HG02571 (cell line): ENCODE measurements at regions not wholly inside any gene's neighbourhood (a gene's known extent, or its start where the extent isn't known, plus 50 kb on each side); places are given as distances from the start of the nearest gene placed in this dataset.

Source experiments
- ATAC-seq: cut with Tn5 transposase; IDR thresholded peaks from one replicate; pipeline ENCODE4 v1.9.1; 2021; ENCODE audit warnings: mild to moderate bottlenecking, moderate library complexity; ENCODE audit not compliant: unreplicated experiment

DNA sequence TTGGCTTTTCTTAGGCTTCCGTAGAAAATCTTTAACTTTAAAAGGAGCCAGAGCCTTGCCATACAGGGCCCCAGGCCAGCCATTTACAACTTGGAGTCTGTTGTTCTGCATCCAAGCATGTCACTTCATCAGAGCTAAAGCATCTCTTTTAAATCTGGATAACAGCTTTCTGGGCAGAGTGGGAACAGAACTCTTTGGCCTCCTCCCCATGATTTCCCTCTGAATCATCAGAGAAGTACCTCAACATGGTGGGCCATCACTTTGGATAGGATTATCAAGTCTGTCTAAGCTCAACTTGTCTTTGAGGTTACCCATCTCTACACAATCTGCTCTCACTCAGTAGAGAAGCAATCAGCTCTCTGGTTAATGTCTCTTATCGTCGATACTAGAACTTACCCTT lies 170.9 kb downstream of the SLC6A15 start:
- ATAC-seq = no peak

DNA sequence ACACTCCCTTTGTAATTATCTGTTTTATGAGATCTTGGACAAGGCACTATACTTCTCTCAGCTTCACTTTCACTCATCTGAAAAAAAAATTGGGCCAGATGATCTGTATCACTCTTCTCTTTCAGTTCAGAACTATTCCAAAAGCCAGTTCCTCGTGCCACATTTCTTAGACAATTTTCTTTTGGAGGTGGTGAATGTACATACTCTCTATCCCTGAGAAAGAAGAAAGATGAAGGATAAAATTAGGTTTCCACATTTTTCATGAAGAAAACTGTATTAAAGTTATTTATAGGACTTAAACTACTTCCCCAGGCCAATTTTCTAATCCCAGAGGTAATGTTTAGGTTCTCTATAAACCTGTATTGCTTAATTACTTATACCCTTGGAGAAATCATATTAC lies 171.6 kb downstream of the SLC6A15 start:
- ATAC-seq = no peak

DNA sequence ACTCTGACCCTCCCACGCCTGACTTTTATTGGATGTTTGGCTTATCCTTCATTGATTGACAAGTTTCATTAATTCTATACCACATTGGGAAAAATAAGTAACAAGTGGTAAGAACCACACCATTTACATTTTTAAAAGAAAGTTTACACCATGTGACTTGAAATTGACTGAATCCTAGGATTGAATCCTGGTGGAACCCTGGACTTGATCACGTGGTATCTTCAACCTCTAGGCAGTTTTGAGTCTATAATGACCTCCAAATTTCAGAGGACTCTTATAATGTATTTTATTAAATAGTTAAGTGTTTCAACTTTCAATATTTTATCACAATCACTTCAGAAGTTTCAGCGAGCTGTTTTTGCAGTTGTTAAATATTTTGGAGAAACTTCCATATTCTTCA lies 172.0 kb downstream of the SLC6A15 start:
- ATAC-seq = no peak

DNA sequence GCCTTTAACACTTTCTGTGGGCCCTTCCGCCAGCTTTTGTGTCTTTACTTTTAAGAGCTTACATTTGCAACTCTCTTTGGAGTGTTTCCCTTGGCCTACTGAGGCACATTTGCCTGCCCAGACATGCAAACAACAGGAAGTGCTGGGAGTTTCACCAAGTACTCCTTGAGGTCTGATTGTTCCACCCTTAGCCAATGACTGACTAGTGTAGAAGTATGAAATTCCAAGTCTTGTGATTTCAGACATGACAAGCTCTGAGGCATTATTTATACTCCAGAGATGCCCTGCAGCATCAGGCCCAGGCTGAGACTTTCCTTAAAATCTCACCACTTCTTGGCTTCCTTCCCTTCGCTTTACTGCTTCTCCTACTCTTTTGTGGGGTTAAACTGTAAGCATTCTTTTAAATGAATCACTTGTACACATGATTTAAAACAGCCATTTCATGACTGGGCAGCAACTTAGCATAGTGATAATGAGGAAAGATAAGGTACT lies 174.1 kb downstream of the SLC6A15 start:
- ATAC-seq = no peak

DNA sequence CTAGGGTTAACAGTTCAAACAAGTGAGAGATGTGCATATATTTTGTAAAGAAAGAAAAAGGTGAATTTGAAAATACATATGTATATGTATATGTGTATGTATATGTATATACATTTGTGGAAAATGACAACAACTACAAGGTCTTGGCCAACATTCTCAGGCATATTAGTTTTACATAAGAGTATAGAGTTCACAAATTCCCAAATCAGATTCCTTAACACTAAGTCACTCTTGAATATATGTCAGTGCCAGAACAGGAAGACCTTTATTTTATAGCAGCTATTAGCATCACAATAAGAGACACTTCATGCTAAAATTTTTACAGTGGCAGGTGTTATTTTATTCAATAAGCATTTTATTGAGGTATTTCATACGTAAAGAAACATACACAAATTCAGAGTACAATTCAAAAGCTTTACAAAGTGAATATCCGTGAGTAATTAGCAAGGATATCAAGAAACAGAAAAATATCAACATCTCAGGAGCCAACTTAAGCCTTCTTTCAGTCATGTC lies 179.7 kb downstream of the SLC6A15 start:
- no peak for ATAC-seq

DNA sequence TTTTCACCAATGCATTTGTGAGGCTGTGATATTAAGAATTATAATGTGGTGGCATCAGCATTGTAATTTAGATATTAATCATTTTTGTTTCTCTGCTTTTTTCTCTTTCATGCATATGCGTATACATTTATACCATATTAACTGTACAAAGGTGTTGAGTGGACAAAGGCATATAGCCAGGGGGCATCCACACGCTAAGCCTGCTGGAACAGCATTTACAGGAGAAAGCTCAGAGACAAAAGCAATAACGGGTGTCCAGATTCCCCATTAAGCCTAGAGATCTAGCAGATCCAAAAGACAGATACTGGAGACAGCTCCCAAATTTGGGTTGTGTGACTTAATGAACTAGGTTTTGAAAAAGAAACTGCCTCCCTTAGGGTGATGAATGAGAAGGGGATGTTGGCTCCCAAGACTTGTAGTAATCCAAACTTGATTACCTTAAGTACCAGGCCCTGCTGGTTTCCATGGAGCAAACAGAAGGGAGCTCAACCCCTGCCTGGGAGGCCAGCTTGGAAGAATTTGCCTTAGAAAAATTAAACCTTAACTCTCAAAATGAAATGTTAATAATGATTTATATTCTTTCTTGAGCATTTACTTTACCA lies 181.9 kb downstream of the SLC6A15 start:
- ATAC-seq = no peak

DNA sequence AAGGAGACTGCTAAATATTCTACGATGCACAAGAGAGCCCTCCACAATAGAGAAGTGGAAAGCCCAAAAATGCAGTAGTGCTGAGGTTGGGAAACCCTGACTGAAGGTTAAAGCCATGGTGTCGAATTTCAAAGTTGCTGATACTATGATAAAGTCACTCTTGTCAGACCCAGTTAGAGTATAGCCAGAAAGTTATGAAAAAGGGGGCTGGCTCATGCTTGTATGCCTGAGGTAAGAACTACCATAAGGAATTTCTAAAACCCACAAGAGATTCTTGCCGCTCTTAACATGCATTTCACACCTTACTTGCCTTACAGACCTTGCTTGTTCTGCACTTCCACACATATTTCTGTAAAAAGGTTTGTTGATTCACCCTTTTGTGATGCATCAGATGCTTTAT lies 184.6 kb downstream of the SLC6A15 start:
- ATAC-seq = no peak

DNA sequence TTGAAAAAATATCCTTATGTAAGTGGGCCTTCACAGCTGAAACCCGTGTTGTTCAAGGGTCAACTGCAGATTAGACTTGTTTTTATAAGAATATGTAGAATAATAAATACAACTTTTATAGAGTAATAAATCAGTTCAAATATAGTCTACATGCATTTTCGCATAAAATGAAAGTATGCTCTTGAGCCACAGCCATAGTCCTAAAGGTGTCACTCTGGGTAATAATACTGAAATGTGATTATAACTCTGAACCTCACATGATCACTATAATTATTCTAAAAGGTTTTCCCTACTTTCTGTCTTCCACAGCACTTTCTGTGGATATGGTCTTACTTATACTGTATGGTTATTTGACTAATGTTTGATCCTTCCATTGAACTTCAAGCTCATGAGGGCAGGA lies 185.8 kb downstream of the SLC6A15 start:
- no peak for ATAC-seq

DNA sequence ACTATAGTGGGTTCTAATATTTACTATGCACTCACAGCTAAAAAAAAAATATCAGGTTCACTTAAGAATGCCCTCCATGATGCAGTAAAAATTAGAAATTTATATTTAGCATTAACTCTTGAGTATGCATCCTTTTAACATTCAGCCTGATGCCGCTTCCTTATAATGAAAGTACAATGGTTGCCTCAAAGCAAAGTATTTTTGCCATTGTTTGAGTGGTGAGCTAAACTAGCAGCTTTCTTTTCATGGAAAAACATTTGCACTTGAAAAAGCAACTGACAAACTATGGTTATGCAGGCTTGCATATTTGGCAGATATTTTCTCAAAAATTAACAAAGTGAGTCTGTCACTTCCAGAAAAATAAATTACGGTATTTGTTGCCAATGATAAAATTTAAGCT lies 188.6 kb downstream of the SLC6A15 start:
- no peak for ATAC-seq

DNA sequence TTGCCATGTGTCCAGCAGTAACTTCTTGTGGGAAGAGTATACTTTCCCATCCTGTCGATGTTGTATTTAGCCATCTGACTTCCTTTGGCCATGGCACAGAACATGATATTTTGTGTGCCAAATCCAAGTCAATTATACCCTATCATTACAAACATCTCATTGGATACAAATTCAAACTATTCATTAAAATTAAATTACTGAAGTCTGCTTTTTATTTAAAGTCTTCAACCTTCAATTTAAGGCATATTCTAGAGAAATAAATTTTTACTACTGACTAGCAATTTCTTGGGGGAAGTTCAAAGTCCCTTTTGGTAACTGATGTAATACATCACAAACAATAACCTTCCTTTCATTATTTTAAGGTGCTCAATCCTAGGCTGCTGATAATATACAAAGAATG lies 192.6 kb downstream of the SLC6A15 start:
- ATAC-seq = no peak

DNA sequence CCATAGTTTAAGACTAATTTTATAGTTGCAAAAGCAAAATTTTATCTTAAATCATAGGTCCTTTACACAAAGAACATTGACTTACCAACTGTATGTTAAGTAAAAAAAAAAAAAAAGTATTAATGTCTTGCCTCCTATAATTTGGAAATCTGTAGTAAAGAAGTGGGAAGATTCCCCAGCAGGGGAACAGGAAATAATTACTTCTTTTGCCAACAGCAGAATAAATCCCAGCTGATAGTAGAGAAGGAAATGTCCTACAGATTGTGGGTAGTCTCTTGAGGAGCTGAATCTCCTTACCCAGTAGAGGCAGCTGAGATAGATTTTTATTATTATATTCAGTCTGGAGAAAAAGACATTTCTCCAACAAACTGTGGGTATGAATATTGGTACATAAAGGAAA lies 193.7 kb downstream of the SLC6A15 start:
- no peak for ATAC-seq

DNA sequence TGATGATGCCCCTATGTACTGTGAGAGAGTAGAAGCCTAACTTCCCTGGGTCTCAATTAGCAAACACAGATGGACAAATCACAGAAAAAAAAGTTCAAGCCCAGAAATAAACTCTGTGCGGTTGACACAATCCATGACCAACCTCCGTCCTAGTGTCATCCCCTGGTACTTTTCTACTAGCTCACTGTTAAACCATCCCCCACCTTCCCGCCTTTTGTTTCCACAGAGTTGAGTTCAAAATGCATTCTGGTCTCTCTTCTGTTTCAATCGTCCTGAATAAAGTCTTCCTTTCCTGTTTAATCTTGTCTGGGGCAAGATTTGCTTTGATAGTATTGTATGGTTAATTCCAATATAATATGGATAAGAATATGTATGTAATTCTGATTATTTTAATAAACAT lies 199.9 kb downstream of the SLC6A15 start:
- ATAC-seq = no peak

DNA sequence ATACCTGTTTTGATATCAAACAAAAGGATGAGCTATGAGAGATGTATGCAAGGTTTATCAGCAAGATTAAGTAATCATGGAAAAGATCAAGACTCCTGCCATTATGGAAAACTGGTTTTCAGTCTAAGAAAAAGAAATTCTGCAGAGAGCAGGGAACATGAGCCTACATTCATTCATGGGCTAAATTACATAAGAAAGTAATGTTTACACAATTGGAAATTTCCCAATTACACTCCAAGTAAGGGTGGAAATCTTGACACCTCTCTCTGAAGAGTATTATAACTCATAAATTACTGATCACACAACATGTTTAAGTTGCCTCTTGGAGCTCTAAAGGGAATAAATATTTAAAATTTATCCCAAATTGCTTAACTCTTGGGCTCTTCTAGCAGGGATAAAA lies 206.2 kb downstream of the SLC6A15 start:
- no peak for ATAC-seq

DNA sequence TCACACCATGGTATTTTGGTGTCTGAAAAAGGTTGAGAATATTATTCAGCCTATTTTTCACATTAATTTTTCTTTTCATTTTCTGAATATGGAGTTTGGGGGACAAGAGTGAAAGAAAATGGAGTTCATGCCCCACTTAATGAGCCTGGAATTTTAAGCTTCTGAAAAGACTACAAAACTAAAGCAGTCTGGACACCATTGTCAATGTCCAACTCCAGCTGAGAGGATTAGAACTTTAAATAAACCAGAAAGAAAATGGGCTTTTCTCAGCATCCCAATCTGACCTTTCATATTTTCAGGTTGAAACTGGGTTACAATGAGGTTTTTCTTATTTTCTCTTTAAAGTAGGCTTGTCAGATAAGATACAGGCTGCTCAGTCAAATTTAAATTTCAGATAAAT lies 207.7 kb downstream of the SLC6A15 start:
- ATAC-seq = no peak

DNA sequence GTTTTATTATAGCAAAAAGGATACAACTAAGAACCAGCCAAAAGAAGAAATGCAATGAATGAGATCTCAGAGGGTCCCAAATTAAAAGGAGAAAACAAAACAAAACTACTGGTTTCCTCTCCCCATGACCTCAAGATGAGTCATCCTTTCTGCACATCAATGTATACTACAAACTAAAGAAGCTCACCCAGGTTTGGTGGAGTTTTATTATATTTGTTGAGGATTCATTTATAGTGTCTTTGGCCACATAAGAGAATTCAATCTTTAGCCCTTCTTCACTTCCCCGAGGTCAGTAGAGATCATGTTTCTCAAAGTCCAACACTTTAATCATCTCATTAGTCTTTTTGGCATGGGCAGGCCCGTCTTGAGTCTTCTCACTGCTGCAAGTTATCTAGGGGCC lies 210.6 kb downstream of the SLC6A15 start:
- ATAC-seq = no peak

DNA sequence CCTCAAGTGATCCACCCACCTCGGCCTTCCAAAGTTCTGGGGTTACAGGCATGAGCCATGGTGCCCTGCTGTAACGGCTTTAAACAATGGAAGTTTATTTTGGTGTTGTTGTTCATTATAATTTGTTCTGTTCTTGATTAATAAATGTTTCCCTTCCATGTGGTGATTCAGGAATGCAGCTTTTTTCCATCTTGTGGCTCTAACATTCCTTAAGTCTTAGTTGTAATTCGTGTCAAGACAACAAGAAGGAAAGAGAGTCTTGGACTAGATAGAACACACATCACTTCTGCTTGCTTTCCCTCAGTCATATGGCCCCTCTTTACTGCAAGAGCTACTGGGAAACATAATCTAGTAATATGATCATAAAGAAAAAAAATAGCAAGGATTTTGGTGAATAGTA lies 211.6 kb downstream of the SLC6A15 start:
- no peak for ATAC-seq

DNA sequence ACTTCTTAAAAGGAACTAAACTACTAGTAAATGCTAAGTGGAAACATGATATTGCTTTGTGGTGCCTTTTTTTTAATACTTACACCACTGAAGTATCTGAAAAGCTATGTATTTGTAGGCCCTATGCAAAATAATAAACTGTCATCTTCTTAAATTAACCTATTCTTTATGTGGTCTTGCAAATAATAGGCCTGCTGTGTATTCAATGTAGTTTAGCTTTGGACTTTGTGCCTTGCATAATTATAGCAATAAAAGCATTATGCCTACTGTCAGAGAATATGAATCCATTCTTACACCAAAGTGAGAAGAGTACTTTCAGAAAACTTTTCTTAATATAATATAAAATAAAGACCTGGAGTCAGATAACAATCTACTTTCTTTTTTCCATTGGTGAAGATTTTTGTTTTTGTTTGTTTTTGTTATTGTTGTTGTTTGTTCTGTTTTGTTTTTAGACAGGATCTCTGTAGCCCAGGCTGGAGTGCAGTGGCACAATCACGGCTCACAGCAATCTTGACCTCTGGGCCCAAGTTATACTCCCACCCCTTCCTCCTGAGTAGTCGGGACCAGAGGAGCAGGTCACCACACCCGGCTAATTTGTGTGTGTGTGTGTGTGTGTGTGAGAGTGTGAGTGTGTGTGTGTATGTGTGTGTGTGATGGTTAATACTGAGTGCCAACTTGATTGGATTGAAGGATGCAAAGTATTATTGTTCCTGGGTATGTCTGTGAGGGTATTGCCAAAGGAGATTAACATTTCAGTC lies 213.8 kb downstream of the SLC6A15 start:
- no peak for ATAC-seq

DNA sequence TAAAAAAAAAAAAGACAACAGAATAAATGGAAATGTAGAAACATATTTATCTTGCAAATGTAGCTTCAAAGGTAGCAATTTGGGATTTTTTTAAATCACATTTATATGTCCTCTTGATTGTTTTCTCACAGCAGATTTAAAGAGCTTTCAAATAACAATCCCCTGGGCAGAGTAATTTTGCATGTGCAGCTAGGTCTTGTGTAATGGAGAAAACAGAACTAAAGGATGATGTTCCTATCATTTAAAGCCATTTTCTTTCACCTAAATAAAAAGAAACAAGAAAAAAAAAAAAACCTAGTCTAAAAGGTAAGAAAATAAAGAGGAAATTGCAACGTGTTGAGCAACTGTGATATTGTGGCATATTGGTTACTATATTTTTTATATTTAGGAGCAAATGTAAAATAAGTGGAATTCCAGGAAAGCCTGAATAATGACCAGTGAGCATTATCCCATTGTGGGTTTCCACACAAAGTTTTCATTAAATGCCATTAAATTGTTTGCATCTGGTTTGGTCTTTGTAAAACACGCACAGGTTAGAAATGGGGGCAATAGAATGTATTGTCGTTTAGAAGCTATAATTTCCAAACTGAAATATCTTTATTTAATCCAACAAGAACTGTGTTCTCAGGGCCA lies 215.6 kb downstream of the SLC6A15 start:
- no peak for ATAC-seq

DNA sequence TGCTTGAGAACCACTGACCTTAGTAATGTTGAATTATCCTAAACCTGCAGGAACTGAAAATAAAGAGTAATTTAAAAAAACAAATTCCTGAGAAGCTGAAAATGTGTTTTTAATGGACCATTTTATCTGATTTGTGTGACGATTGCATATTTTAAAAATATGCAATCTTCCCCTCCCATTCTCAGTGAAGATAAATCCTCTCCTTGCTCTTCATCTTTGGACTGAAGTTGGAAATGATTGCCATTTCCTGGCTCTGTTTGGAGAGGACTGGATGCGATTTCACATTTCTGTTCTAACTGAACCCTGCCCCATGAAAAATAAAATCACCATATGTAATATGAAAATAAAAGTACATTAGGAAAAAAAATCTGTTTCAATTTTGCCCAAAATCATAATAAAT lies 216.3 kb downstream of the SLC6A15 start:
- ATAC-seq = no peak

DNA sequence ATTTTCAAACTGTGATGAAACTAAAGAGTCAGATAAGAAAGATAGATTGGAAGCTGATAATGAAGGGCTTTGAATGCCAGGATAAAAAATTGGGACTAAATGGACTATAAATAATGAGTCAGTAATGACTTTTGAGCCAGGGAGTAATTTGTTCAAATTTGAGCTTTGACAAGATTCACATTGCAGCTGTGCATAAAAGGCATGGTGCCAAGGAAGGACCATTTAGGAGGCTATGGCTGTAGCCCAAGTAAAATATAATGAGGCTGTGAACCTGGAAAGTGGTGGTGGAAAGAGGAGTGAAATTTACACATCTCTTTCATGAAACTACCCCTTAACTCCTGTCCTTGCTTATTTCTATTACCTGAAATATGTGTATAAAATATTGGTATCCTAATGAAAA lies 218.5 kb downstream of the SLC6A15 start:
- no peak for ATAC-seq

DNA sequence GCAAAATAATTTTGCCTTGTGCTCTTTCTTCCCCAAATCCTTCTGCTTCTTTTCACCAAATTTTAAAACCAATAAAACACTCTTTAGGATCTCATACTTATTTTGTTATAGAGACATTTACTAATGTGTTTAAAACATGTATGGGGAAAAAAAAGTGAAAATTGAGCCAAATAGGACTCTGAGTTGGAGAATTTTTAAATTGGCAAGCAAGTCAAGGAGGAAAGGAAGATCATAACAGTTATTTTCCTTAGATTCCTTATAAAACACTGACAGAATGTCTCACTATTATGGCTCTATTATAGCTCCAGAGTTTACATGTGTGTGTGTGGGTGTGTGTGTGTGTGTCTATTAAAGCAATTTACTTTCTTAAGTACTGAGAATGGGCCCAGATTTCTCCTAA lies 220.5 kb downstream of the SLC6A15 start:
- no peak for ATAC-seq

DNA sequence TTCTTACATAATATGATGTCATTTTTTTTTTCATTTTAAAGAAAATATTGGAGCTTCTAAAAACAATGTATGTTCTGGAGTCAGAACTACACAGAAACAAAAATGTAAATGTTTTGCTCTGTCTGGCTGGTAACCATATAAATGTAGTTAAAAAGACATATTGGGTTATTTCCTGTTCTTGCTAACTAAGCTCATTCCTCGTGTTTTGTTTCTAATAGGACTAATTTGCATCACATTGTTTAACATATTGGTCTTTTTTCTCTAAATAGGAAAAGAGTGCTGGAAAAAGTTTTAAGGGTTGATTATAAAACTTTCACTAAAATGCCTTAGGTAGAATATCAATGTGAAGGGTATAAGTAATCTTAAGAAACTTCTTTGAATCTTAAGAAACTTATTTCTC lies 221.3 kb downstream of the SLC6A15 start:
- ATAC-seq = no peak
